Superior temporal gyrus (tissue), 1 donor: ENCODE measurements at regions not wholly inside any gene's neighbourhood (a gene's known extent, or its start where the extent isn't known, plus 50 kb on each side); places are given as distances from the start of the nearest gene placed in this dataset.

Source experiments
- DNase-seq: peaks from one replicate; pipeline ENCODE4 v3.0.0-alpha.2; 2016; ENCODE audit errors: extremely low spot score

DNA sequence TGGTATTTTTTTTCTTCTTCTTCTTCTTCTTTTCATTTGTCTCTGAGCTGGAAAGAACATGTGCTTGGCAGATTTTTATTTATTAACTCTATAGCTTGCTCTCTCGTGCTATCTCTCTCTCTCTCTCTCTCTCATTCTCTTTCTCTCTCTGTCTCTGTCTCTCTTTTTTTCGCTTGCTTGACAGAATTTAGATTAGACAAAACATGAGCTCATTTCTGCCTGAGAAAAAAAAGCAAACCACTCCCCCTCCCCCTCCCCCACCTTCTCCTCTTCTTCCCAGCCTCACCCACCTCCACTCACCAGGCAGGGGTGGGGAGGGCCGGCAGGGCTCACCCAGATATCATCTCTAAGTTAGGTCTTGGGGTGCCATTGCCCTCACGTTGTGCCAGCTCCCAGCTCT lies 81.5 kb downstream of the PJA1 start:
- DNase-seq = no peak

DNA sequence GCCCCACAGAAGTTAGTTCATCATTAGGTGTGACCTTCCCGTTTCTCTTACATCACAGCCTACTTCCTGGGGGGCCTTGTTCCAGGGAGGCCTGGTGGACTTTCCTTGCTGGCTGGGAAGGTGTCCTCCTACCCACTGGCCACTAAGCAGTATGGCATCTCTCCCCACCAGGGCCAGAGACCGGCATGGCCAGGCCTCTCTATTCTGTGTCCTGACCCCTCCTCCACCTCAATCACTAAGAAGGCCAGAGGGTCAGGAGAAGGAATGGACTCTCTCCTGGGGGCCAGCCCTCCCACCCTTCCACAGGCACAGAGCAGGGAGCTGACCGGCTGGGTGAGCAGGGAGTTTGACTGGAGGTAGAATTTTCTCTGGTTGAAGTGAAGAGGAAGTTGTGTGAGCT lies 81.9 kb downstream of the PJA1 start:
- DNase-seq = no peak

DNA sequence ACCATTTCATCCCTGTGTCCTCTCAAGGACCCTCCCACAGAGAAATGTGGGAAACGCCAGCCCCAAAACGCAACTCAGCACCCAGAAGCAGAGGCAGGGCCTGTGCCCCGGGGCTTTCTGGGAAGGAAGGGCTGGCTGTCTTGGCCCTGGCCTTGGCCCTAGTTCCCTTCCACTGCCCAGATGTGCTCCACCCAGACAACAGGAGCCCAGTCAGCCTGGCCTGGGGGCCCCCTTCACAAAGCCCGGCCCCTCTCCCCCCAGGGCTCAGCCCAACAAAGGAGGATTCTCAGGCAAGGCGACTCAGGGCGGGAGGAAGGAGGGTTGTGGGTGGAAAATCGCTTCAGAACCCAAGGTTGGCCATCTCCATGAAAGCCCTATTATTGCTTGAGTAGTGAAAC lies 82.5 kb downstream of the PJA1 start:
- no peak for DNase-seq

DNA sequence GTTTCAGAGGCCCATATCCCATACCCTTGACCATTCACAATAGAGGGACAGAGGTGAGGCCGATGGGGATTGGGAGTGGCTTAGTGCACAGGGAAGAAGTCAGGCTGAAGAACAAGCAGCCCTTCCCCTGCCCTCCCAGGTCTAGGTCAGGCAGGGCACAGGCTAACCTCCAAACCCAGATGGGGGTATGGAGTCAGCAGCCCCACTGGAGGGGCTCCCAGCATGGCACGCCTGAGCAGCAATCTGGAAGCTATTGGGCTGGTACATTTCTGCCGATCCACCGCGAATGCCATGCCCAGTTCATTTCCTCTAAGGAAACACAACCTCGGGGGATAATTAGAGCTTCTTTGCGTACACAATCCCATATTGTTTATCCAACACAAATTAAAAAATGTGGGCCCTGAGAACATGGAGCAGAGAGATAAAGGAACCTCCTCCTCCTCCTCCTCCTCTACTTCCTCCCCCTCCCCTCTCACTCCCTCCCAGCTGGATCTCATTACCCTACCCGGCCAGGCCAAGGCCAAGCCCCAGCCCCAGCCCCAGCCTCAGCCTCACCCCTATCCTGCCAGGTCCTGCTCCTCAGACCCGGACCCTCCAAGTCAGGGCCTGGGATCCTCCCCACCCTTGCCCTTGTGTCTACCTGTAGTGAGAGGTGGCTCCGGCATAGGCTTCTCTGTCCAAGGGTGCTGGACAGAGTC lies 83.0 kb downstream of the PJA1 start:
- no peak for DNase-seq

DNA sequence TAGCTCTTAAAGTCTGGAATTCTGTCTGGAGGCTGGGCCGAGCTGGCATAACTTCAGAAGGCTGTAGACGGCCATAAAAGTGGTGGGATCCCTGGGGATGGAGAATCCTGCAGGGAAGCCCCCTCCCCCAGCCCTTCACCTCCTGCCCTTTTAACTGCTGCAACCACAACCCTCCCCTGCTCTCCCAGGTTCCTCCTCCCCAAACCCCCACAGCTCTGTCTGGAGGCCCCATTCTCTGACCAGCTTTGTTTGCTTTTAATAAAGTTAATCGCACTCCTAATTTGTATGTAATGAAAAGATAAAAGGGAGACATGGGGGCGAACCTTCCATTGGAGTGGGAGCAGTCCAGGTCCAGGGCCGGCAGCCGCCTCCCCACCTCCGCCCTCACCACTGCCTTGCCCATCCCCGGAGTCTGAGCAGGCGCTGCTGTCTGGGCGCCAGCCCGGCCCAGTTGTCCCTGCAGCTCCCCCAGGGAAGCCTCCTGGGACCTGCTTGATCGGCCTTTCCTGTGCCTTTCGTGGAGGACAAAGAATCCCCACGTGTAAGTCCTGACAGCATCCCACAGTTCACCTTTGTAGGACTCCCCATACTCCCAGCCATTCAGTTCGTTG lies 84.3 kb downstream of the PJA1 start:
- no peak for DNase-seq

DNA sequence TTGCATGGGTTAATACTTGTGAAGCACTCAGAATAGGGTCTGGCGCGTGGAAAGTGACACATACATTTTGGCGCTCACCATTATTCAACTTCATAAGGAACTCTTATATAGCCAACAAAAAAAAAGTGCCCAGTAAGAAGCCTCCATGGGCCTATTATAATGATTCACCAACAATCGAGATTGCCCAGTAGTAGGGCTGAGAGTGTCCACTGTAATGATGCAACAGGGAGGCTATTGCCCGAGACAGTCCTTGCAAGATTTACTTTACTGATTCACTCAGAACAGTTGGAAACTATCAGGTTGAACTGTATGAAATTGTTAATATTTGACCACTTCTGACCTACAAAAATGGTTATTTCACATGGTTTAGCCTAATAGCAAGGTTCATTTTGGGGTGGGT lies 86.0 kb downstream of the PJA1 start:
- no peak for DNase-seq

DNA sequence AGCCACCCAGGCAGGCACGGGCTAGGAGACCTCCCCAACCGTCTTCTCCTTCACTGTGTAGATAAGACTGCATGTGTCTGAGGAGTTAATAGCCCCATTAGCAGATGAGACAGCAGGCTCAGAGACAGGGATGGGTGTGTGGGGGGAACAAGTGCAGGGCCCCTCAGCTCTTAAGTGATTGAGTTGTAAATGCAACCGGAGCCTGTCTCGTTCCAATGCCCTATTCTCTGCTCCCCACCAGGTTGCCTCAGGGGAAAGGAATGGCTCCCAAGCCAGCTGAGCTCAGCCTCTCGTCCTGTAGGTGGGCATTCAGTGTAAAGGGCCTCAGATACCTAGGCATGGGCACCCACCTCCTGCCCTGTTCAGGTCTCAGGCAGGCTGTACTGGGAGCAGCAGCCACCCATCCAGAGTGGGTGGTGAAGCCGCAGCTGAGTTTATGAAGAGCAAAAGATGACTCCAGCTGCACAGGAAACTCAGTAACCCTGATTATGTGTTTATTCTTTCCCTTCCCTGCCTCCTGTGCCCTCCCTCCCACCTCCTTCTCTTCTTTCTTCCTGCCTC lies 87.3 kb downstream of the PJA1 start:
- DNase-seq = no peak

DNA sequence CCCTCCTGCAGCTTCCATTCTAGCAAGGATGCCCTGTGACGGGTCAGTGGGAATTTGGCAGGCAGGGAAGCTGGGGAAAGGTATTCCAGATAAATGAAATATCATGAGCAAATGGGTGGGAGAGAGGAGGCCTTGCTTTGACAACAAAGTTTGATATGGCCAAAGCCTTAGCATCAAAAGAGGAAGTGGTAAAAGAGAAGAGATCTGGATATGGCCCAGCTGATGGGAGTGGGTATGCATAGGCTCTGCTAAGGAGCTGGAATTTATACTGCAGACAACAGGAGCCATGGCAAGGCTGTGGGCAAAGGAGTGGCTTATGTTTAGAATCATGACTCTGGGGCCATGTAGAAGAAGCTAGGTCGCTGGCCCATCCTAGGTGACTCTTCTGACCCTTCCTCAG lies 89.2 kb downstream of the PJA1 start:
- no peak for DNase-seq

DNA sequence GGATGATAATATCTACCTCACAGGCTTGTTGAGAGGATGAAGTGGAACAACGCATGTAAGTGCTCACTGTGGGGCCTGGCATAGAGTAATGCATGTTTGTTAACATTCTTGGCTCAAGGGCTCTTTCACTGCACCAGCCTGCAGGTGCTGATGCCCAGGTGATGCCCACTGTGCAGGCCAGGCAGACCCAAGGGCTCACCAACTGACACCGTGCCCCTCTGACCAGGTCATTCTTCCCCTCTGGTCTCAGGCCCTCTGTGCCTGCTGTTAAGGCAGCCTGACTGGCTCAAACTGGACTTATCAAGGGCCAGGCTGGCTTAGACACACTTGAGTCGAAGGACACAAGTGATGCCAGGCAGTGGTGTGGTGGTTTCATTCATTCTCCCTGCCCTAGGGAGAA lies 90.5 kb downstream of the PJA1 start:
- DNase-seq = no peak

DNA sequence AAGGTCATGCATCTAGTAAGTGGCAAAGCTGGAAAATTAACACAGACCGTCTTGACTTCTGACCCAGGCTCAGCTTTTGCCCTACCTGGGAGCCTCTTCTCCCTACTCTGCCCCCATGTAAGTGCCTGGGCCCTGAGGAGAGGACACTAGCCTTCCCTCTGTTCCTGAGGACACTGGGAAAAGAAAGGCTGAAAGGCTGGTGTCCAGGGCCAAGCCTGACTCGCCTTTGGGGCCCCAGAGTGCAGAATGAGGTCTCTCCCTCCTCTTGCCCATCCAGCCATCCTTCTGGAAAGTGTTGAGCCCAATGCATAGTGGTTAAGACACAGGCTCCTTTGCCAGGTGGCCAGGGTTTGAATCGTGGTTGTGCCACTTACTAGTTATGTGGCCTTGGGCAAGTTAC lies 91.5 kb downstream of the PJA1 start:
- no peak for DNase-seq

DNA sequence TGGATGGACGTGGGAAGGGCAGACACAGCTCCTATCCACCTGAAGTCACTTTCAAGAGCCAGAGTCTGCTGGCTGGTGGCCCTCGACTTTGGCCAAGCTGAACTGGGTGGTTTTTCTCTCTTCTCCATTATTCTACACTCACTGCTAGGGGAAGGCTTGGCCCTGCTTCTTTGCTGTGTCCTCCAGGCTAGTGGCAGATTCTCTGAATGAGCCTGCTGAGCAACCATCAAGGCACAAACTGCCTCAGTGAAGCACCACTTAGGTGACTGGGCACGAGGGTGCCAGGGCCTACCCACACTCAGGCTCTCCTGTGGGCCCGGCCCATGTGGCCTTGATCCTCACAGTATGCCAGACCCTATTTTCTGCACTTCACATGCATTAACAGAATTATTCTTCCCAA lies 92.0 kb downstream of the PJA1 start:
- DNase-seq = no peak

DNA sequence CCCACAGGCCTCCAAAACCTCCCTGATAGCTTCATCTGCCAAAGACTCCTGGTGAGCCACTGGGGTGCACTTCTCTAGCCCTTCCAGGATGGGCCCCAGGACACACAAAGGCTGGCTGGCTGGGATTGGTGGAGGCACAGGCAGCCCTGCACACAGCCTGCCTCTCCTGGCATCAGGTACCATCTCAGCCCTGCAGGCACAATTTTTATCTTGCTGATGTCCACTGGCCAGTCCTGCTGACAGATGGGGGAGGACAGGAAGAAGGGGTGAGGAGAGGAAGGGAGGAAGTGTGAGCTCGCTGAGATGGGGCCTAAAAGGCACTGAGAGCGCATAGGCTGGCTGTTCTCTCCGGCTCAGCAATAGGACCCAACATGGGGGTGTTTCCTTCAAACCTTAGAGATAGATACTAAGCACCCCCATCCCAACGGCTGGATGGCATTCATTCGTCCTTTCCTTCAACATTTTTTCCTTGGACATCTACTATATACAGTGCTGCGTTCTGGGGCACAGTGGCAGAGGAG lies 92.7 kb downstream of the PJA1 start:
- DNase-seq = no peak

DNA sequence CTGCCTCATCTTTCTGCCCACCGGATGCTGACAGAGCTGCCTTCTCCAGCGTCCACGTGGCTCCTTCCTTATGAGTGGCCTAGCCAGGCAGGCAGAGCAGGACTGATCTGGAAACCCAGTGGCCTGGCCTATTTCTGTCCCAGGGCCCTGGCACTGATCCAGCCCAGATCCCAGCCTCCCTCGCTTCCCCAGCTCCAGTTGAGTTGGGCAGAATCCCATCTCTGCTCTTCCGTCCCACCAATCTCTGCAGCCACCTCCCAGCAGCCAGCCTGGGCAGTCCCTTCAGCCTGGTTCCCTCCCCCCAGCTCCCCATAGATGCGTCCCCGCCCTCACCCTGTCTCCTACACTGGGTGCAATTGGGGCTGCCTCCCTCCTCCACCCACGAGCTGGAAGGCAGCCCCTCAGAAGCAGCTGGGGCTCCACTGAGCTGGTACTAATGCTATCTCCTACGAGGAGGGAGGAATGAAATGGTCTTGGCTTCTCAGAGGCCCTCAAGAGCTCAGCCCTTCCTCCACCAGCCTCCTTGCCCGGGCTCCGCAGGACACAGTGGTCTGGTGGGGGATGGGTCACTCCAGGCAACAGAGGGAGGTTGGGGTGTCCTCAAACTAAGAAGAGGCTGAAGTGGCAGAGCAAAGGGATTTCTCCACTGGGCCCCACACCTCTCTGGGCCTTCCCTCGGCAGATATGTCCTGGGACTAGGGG lies 94.2 kb downstream of the PJA1 start:
- no peak for DNase-seq

DNA sequence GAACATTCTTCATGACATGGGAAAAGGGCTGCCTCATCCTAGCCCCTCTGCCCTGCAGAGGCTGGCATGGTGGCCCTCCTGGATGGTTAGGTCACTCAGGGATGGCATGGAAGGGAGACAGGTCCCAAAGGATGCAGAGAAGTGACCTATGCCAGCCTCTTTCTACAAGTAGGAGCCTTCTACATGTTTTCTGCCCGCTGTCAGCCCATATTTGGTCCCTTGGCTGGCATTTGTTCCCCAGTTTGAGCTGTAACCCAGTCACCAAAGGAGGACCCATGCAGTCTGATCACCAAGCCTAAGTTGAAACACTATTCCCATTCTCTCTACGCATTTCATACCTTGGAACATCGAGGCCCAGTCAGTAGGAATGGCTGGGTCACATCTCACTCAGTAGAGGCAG lies 95.4 kb downstream of the PJA1 start:
- DNase-seq = no peak

DNA sequence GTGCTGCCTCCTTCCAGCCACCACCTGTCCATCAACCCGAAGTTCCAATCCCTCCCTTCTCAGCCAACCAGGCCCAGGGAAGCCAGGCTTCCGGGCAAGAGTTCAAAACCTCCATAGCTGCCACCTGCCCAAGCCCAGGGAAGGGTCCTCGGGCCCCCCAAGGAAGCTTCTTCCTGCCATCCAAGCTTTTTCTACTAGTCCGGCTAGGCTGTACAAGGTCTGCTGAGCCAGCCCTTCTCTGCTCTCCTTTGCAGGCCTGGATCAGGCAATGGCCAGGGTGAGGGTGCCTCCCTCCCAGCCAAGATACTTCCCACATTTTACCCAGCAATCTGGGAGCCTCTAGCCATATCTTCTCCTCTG lies 96.2 kb downstream of the PJA1 start:
- DNase-seq = no peak

DNA sequence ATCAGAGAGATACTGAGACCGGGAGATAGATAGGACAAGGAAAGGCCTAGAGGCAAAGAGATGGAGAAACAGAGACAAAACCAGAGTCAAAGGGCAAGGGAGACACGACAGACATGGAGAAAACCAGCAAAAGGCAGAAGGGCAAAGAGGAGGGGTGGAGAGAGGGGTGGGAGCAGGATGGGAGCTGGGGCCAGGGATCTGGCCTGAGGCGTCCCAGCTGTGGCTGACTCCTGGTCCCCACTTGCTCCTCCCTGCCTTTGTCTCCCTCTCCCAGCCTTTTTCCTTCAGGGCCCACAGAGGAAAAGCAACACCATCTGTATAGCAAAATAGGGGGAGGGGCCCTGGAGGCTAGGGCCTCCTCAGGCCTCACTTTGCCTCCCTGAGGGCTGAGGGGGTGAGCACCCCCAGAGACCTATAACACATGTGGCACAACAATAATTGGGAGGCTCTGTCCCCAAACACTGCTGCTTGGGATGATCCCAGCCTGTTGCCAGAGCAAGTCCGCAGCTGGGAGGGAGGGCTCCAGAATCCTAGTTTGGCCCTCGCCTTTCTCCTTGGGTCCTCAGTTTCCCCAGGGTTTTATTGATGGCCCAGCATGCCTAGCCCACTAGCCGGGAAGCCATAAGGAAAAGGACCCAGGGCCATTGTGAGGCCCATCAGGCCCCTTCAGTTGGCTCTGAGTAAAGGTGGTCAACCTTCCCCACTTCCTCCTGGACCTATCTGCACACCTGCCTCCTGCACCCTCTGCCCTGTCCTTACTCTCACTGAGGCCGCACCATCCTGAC lies 96.8 kb downstream of the PJA1 start:
- no peak for DNase-seq

DNA sequence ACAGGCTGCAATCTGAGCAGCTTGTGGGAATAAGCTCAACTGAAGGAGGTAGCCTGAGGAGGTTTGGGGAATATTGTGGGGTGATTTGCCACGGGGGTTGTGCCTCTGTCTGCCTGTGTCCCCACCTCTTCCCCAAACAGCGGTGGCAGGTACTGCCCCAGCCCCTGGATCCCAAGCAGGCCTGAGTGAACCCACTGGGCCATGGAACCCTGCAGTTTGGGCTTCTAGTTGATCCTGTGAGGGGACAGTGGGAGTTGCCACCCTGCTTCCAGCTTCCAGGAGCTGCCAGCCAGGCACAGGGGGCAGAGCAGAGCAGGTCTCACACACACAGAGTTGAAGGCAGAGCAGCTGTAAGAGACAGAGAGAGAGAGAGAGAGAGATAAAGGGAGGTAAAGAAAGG lies 97.4 kb downstream of the PJA1 start:
- DNase-seq = no peak

DNA sequence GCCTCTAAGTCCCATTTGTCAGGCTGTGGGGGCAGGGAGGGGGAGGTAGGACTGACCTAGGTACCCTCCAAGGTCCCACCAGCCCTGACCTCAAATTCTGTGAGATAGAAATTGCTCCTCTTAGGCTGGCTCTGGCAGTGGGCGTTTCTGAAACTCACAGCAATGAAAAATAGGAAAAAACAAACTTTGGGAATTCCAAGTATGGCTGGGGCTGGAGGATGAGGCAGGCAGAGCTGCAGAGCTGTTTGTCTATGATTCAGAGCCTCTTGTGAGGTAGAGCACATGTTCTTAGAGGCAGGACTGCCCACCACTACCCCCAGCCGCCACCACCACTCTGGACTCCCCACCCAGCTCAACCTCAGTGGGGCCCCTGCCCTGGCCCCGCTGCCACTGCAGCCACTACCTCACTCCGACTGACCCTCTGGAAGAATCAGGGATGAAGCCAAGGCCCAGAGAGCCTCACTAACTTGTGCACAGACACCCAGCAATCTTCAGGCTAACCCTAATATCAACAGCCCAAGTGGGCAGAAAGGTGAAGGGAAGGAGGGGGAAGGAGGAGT lies 98.2 kb downstream of the PJA1 start:
- no peak for DNase-seq

DNA sequence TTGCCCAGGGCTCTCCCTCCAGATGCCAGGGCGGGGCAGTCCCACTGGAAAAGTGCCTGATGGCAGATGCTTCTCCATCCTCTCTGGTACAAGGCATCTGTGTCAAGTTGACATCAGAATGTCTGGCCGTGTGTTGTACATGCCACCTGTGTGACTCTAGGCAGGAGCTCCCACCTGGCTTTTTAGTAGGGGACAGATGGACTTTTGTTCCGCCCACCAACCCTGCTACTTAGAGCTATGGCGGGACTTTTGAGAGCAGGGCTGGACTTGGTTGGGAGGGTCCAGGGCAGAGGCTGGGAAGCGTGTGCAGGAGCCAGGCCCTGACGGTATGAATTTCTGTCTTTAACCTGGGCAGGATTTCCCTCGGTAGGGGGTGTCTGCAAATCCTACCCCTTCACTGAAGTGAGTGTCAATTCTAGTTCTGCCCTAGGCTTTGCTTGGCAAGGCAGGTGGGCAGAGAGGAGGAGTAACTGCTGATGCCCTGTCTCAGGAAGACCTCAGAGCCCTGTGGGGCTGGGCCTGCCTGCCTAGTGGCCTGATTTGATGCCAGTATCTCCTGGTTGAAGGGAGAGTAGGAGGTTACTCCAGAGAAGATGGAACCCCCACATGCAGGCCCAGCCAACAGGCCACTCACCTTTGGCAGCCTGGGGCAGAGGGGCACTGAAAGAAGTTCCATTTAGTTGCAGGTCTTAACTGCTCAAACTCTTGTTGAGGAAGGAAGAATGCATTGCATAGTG lies 99.1 kb downstream of the PJA1 start:
- DNase-seq = no peak

DNA sequence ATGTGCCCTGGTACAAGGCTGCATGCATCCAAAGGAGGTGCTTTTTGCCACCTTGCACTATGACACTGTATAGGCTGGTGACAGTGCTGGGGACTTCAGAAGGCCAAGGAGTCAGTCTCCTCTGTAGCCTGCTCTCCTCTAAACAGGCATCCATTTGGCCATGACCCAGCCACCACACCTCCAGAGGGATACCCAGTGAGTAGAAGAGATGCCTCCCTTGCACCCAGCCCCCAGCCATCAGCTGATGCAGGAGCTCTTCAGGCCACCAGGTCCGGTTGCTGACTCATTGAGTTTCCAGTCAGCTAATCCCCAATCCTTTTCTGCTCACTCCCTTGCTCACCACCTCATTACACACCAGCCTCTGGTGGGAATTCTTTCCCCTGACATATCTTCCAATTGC lies 99.8 kb downstream of the PJA1 start:
- DNase-seq = no peak

DNA sequence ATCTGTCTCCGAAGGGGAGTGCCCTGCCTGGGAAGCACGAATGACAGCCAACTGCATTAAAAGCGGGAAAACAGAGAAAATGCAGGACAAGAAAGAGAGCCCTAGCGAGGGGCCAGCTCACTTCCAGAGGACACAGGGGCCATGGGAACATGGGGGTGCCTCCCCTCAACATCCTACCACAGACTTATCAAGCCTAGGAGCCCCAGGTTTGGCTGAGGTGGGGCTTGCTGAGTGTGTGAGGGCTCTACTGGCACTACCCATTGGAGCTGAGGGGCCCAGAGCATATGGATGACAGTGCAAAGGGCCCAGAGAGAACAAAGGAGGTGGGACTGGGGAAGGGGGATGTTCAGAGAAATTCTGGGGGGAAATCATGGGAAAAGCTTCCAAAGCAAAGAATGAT lies 101.8 kb downstream of the PJA1 start:
- no peak for DNase-seq
